ENCODE measurements at regions not wholly inside any gene's neighbourhood (a gene's known extent, or its start where the extent isn't known, plus 50 kb on each side); places are given as distances from the start of the nearest gene placed in this dataset.
"Not testable (repeated sequence)": the region's sequence is repeated elsewhere in the genome, so short reads cannot be mapped to it uniquely, and the experiment has no call there.

DNA sequence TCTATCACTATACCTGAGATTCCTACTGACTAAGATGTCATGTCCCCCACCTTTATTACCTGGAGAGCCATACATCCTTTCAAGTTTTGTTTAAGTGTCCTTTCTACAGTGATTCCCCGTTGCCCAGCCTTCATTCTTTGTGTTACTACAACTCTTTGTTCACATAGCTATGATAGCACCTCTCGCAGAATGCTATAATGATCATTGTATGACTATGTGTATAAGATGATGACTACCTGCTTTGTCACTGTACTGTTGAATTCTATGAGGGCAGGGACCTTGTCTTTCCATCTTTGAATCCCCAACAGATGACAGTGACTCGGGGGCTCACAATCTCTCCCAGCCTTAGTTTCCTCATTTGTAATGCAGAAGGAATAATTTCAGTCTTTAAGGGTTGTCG lies 361.2 kb downstream of the NPR3 start:
- DNase-seq (ENCODE audit: low spot score): no peak

- no peak for DNase-seq (ENCODE audit: low spot score)
Measured at GRCh38 chr5:33072726-33073125, 361.6 kb downstream of the NPR3 start.

GRCh38 chr5:33073881-33074327 lies 362.8 kb downstream of the NPR3 start:
- DNase-seq (ENCODE audit: low spot score): no peak

GRCh38 chr5:33074548-33074947 lies 363.4 kb downstream of the NPR3 start:
- DNase-seq (ENCODE audit: low spot score): no peak

GRCh38 chr5:33075731-33076130 lies 364.6 kb downstream of the NPR3 start:
- no peak for DNase-seq (ENCODE audit: low spot score)

- no peak for DNase-seq (ENCODE audit: low spot score)
Measured at GRCh38 chr5:33079548-33079947, 361.2 kb upstream of the TARS1 start.

GRCh38 chr5:33080287-33080686 lies 360.5 kb upstream of the TARS1 start:
- no peak for DNase-seq (ENCODE audit: low spot score)

DNA sequence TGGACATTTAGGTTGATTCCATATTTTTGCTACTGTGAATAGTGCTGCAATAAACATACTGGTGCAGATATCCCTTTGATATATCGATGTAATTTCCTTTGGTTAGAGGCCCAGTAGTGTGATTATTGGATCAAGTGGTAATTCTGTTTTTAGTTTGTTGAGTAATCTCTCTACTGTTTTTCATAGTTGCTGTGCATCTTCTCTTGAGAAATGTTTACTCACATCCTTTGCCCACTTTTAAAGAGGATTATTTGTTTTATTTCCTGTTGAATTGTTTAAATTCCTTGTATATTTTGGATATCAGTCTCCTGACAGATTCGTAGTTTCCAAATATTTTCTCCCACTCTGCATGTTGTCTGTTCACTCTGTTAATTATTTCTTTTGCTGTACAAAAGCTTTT lies 352.6 kb upstream of the TARS1 start:
- DNase-seq (ENCODE audit: low spot score): no peak

GRCh38 chr5:33091571-33092363 lies 349.0 kb upstream of the TARS1 start:
- DNase-seq (ENCODE audit: low spot score): no peak

DNA sequence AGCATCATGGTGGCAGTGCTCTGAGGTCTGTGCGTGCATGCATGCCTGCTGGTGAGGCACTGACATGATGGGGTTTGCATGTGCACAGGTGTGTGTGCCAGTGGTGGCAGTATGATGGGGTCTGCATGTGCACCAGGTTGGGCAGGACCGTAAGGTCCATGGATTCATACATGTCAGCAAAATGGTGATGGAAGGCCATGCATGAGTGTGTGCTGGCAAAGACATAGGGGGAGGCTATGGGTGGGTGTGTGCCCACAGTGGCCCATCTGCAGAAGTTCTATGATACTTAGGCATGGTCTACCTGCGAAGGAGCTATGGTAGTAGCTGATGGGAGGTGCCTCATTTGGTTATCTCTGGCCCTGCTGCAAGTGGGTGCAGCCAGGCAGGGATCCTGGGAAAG lies 348.0 kb upstream of the TARS1 start:
- no peak for DNase-seq (ENCODE audit: low spot score)

DNA sequence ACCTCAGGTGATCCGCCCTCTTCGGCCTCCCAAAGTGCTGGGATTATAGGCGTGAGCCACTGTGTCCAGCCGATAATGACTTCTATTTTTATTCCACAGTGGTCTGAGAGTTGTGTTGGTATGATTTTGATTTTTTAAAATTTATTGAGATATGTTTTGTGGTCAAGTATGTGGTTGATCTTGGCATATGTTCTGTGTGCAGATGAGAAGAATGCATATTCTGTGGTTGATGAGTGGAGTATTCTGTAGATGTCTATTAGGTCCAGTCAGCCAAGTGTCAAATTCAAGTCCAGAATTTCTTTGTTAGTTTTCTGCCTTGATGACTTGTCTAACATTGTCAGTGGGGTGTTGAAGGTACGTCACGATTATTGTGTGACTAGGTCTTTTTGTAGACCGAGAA lies 338.2 kb upstream of the TARS1 start:
- DNase-seq (ENCODE audit: low spot score): no peak

DNA sequence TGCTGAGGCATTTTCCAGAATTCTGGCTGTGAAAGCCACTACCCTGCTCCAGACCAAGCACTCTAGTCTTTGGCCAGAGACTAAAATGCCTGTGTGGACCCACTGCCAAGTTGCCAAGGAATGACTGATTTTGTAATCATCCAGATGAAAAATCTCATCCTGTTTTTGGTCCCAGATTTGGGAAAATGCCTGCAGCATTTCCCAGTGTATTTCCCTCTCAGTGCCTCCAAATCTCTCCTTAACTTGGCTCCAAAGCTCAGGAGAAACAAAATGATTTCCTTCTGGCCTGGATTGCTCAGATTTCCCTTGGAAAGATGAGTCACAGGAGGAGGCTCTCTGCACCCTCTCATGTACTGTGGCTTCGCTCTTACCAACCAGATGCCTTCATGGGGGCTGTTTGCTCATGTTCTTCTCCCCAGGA lies 335.2 kb upstream of the TARS1 start:
- no peak for DNase-seq (ENCODE audit: low spot score)

DNA sequence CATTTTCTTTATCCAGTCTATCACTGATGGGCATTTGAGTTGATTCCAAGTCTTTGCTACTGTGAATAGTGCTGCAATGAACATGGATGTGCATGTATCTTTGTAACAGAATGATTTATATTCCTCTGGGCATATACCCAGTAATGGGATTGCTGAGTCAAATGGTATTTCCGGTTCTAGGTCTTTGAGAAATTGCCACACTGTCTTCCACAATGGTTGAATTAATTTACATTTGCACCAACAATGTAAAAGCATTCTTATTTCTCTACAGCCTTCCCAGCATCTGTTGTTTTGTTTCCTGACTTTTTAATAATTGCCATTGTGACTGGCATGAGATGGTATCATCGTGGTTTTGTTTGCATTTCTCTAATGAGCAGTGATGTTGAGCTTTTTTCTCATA lies 330.3 kb upstream of the TARS1 start:
- not testable (repeated sequence) for DNase-seq (ENCODE audit: low spot score)

DNA sequence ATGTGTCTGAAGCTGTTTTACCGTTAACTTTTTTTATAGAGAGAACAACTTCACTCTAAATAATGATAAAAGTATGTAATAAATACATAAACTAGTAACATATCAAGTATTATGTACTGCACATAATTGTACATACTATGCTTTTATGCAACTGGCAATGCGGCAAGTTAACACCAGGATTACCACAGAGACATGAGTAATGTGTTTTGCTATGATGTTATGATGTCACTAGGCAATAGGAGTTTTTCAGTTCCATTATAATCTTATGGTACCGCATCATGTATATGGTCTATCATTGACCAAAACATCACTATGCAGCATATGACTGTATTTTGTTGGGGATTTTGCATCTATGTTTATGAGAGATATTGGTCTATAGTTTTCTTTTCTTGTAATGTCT lies 326.4 kb upstream of the TARS1 start:
- no peak for DNase-seq (ENCODE audit: low spot score)

GRCh38 chr5:33115467-33115866 lies 325.3 kb upstream of the TARS1 start:
- no peak for DNase-seq (ENCODE audit: low spot score)

DNA sequence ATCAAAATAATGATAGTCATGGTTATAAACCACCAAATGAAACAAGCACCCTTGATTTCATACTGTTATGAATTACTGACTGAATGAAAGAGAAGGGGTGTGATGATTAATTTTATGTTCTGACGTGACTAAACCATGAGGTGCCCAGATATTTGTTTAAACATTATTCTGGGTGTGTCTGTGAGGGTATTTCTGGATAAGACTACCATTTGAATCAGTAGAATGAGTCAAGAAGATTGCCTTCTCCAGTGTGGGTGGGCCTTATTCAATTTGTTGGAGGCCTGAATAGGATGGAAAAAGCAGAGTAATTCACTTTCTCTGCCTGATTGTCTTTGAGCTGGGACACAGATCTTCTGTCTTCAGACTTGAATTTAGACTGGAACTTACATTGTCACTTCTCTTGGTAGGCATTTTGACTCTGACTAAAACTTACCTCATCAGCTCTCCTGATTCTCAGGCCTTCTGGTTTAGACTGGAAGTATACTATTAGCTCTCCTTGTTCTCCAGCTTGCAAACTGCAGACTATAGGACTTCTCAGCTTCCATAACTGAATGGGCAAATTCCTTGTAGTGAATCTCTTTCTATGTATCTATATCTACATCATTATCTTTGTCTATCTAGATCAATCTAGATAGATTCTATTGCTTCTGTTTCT lies 321.9 kb upstream of the TARS1 start:
- no peak for DNase-seq (ENCODE audit: low spot score)

- no peak for DNase-seq (ENCODE audit: low spot score)
Measured at GRCh38 chr5:33120671-33121070, 320.1 kb upstream of the TARS1 start.

GRCh38 chr5:33129309-33129708 lies 311.5 kb upstream of the TARS1 start:
- DNase-seq (ENCODE audit: low spot score): no peak

DNA sequence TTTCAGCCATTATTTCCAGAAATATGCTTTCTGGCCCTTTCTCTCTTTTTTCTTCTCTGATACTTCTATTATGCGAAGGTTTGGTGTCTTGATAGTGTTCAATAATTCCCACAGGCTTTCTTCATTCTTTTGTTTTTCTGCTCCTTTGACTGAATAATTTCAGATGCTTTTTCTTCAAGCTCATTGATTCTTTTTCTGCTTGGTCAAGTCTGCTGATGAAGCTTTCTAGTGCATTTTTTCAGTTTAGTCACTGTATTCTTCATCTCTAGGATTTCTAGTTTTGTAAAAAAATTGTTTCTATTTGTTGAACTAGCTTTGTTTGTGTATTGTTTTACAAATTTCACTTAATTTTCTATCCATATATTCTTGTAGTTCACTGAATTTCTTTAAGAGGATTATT lies 304.0 kb upstream of the TARS1 start:
- DNase-seq (ENCODE audit: low spot score): no peak

GRCh38 chr5:33138145-33138544 lies 302.6 kb upstream of the TARS1 start:
- DNase-seq (ENCODE audit: low spot score): not testable (repeated sequence)

DNA sequence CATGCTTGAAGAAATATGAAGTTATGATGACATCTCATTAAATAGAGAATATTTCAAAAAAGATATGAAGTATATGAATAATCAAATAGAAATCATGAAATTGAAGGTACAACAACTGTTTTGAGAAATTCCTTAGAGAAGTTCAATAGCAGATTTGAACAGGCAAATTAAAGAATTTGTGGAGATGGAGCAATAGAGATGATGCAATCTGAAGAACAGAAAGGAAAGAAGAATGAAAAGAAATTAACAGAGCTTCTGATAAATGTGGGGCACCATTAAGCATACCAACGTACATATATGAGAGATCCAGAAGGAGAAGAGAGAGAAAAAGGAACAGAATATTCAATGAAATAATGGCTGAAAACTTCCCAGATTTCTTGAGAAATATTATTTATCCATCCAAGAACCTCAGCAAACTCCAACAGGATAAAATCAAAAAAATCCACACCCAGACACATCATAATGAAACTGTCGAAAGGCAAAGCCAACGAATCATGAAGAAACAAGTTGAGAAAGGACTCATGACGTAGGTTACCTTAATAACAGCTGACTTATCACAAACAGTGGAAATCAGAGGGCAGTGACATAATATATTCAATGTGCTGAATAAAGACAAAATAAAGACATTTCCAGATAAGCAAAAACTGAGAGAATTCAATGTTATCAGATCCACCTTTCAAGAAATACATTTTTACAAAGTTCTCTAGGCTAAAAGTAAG lies 297.2 kb upstream of the TARS1 start:
- no peak for DNase-seq (ENCODE audit: low spot score)

GRCh38 chr5:33146881-33147280 lies 293.9 kb upstream of the TARS1 start:
- DNase-seq (ENCODE audit: low spot score): no peak

DNA sequence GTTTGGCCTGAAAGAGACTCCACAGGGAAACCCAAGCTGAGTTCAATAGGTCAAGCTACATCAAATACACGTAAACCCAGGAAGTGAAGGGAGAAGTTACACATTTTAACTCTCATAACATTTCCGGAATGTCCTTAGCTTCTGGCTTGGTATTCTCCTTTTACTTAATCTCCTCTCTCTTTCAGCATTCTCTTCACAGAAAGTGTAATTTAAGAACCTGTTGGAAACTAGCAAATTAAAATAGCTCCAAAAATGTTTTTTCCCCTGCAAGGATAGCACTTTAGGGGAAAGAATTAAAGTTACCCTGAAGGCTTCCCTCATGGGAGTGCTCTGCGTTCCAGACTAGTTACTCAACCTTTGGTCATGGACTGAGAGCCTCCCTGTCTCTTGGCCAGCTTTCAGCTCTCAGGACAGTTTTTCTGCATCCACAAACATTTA lies 292.7 kb upstream of the TARS1 start:
- DNase-seq (ENCODE audit: low spot score): no peak

Measured in globus pallidus (tissue), 1 donor.